ENCODE measurements at regions not wholly inside any gene's neighbourhood (a gene's known extent, or its start where the extent isn't known, plus 50 kb on each side); places are given as distances from the start of the nearest gene placed in this dataset.

- H3K4me1 ChIP-seq = no peaks in the 10 kb centered on the region
- no peak overlapping the region for H3K4me3 ChIP-seq
- TF ChIP-seq CTCF (IDR thresholded peaks at IDR 0.05) = no peak
- no peak for TF ChIP-seq POLR2A (IDR thresholded peaks at IDR 0.05)
- H3K27me3 ChIP-seq = no peaks in the 10 kb centered on the region
- H3K9me3 ChIP-seq = no peaks in the 10 kb centered on the region
- no peak overlapping the region for H3K27ac ChIP-seq
- H3K36me3 ChIP-seq = no peaks in the 10 kb centered on the region
- DNase-seq = no peak
Measured at GRCh38 chr3:118101891-118102290, 932.8 kb downstream of the IGSF11 start.

- Histone ChIP-seq H3K27ac (no peak overlapping the region), H3K4me3 (no peak overlapping the region), H3K4me1 (no peaks in the 10 kb centered on the region), H3K27me3 (no peaks in the 10 kb centered on the region), H3K9me3 (no peaks in the 10 kb centered on the region), H3K36me3 (no peaks in the 10 kb centered on the region)
- DNase-seq = no peak
- TF ChIP-seq CTCF (IDR thresholded peaks at IDR 0.05) (no peak), POLR2A (IDR thresholded peaks at IDR 0.05) (no peak)
Measured at GRCh38 chr3:118102737-118103136, 931.9 kb downstream of the IGSF11 start.

GRCh38 chr3:118108201-118108600 is 926.4 kb downstream of the IGSF11 start:
- H3K9me3 ChIP-seq = no peaks in the 10 kb centered on the region
- DNase-seq = no peak
- no peaks in the 10 kb centered on the region for H3K27me3 ChIP-seq
- no peak for TF ChIP-seq CTCF (IDR thresholded peaks at IDR 0.05)
- H3K36me3 ChIP-seq = no peaks in the 10 kb centered on the region
- H3K4me3 ChIP-seq = no peak overlapping the region
- H3K27ac ChIP-seq = no peak overlapping the region
- no peaks in the 10 kb centered on the region for H3K4me1 ChIP-seq

- Histone ChIP-seq H3K36me3 (no peaks in the 10 kb centered on the region), H3K27ac (no peak overlapping the region), H3K4me3 (no peak overlapping the region), H3K9me3 (no peaks in the 10 kb centered on the region), H3K4me1 (no peaks in the 10 kb centered on the region), H3K27me3 (no peaks in the 10 kb centered on the region)
- DNase-seq = no peak
- no peak for TF ChIP-seq CTCF (IDR thresholded peaks at IDR 0.05)
- no peak for TF ChIP-seq POLR2A (IDR thresholded peaks at IDR 0.05)
Measured at GRCh38 chr3:118108769-118109168, 925.9 kb downstream of the IGSF11 start.

- Histone ChIP-seq H3K36me3 (no peaks in the 10 kb centered on the region), H3K27ac (no peak overlapping the region)
- no peak for DNase-seq
Measured at GRCh38 chr3:118110211-118110610, 924.4 kb downstream of the IGSF11 start.

More at GRCh38 chr3:118110211-118110610, 924.4 kb downstream of the IGSF11 start:
- H3K9me3 ChIP-seq = no peaks in the 10 kb centered on the region
- H3K4me1 ChIP-seq = no peaks in the 10 kb centered on the region
- no peak for TF ChIP-seq POLR2A (IDR thresholded peaks at IDR 0.05)
- TF ChIP-seq CTCF (IDR thresholded peaks at IDR 0.05) = no peak
- H3K4me3 ChIP-seq = no peak overlapping the region
- no peaks in the 10 kb centered on the region for H3K27me3 ChIP-seq

All from Peyer's patch (tissue), 4 donors.